Heart right ventricle (tissue), 16 donors: ENCODE measurements at regions not wholly inside any gene's neighbourhood (a gene's known extent, or its start where the extent isn't known, plus 50 kb on each side); places are given as distances from the start of the nearest gene placed in this dataset.
A peak's percentile ranks its signal among the peaks of the same experiment; 100 is the strongest.

Source experiments
- ATAC-seq, 8 donors: fragments of 200-7000 bp; cut with Tn5 transposase; one replicate each; pipeline ENCODE4 v1.9.1; 2020; ENCODE audit warnings: mild to moderate bottlenecking in 8 of 8, moderate library complexity in 8 of 8, moderate number of reproducible peaks in 1 of 8
- DNase-seq, 2 donors: peaks; one replicate each; pipeline ENCODE4 v3.0.0-alpha.2; 2020
- H3K27ac ChIP-seq, 10 donors: fragments of 200-600 bp; sonication (generic) in 2 of 10; one replicate each; pipeline versions ENCODE4 v1.5.0 to v1.8.0; 2020 to 2022; ENCODE audit warnings: mild to moderate bottlenecking in 3 of 10
- H3K27me3 ChIP-seq, 7 donors: fragments of 200-600 bp; one replicate each; pipeline ENCODE4 v1.8.0; 2021 to 2022; ENCODE audit warnings: mild to moderate bottlenecking in 2 of 7
- H3K36me3 ChIP-seq, 9 donors: fragments of 200-600 bp; sonication (generic) in 1 of 9; one replicate each; pipeline versions ENCODE4 v1.5.0 to v1.8.0; 2020 to 2022; ENCODE audit warnings: mild to moderate bottlenecking in 2 of 9
- H3K4me1 ChIP-seq, 9 donors: fragments of 200-600 bp; sonication (generic) in 1 of 9; one replicate each; pipeline versions ENCODE4 v1.5.0 to v1.8.0; 2020 to 2022; ENCODE audit warnings: mild to moderate bottlenecking in 4 of 9
- H3K4me3 ChIP-seq, 10 donors: fragments of 200-600 bp; sonication (generic) in 2 of 10; one replicate each; pipeline versions ENCODE4 v1.5.0 to v1.8.0; 2020 to 2022; ENCODE audit warnings: mild to moderate bottlenecking in 7 of 10, moderate library complexity in 2 of 10
- H3K9me3 ChIP-seq, 11 donors: fragments of 200-600 bp in 10 of 11; sonication (generic) in 2 of 11; one replicate each; pipeline versions ENCODE4 v1.5.0 to v1.8.0; 2013 to 2022; ENCODE audit warnings: mild to moderate bottlenecking in 2 of 11, control low read depth in 1 of 11, moderate library complexity in 1 of 11
- WGBS, 2 donors: extraction: QIAGEN DNeasy Blood & Tissue Kit; methylation state at CpG; one replicate each; pipeline ENCODE4 v1.1.7; 2013; ENCODE audit warnings: inconsistent platforms in 1 of 2; 5-methylcytosine and 5-hydroxymethylcytosine counted together
- intact Hi-C, 10 donors: fragments of 100-400 bp; cut with DNase I; formaldehyde crosslinking; loops; one replicate each; pipeline versions ENCODE4 v1.11.1 to v1.14.2; 2022
- TF ChIP-seq, protein P1 (sequence below), 9 donors: fragments of 200-600 bp; sonication (generic) in 2 of 9; IDR thresholded peaks; one replicate each; pipeline versions ENCODE4 v1.5.0 to v1.8.0; 2021 to 2022; ENCODE audit warnings: antibody characterized with exemption in 9 of 9, mild to moderate bottlenecking in 5 of 9, moderate library complexity in 1 of 9
- donor health status: Arrhythmogenic right ventricular cardiomyopathy.
- donor health status: ischemic (EF 13 %, LVEDD 7.1; RV severe dilation, severe dysfunction).
- donor health status: healthy with polysubstance abuse.
- donor health status: DM: no; HTN: yes; CAD: no.
- donor health status: DM: no; HTN: no; CAD: no.
- donor health status: ischemic (EF 25% LVEDD 6.9; RV normal size, moderate dysfunction).
- donor health status: ischemic (EF 25% LVEDD 5.7; RV mildly dilated, moderate dysfunction).
- donor health status: healthy.
- donor health status: DM: yes; HTN: yes; CAD: no.
- donor health status: Ischemic cardiomyopathy.
- donor health status: ischemic (EF 35%, LVEDD 5.7; RV mildly dilated, moderate dysfunction).
- donor health status: nonischemic (EF 11% LVEDD 7.7; RV severe dilation, severe dysfunction).
- donor health status: DM: yes; HTN: yes; CAD: no.
- donor health status: PGD.
- donor health status: ischemic (EF 29% LVEDD 5.4; RV normal size, mild dysfunction).
- donor health status: nonischemic (EF 23%, LVEDD 6.1; RV moderate dilation, normal function).

DNA sequence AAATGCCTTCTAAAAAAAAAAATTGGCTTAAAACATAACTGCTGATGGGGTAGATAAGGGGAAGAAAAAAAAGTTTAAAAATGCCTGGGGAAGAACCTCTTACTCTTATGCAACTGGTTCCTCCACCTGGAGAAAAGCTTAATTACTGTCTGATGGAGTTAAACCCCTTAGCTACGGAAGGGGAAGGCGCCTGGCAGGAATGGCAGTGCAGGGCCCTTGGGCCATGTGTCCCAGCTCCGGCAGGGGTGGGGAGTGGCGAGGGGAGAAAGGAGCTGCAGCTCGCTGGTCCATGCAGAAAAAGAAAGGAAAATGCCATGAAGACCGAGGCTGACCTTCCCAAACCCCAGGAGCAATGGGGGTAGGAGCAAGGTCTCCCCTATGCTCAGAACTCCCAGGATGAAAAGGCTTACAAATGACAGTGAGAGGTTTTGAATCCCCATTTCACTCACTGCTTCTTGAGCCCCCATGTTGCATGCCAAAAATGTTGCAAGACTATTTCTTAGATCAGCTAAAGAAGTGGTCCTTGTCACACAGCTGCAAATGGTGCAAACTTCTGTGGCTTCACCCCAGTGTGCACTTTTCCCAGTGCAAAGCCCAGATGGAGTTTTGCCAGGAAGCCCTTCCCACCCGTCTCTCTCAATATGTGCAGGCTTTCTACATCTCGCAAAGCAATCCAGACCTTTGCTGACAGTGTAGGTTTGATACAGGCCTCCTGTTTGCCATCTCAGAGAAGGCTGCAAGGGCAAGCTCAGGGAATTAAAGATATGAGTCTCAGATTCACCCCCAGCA lies 204.8 kb upstream of the CT83 start:
- ATAC-seq, result peak in 1 of 8 donors; percentile 58
- H3K27ac ChIP-seq, result no peak overlapping the region
- TF ChIP-seq, protein P1, sequence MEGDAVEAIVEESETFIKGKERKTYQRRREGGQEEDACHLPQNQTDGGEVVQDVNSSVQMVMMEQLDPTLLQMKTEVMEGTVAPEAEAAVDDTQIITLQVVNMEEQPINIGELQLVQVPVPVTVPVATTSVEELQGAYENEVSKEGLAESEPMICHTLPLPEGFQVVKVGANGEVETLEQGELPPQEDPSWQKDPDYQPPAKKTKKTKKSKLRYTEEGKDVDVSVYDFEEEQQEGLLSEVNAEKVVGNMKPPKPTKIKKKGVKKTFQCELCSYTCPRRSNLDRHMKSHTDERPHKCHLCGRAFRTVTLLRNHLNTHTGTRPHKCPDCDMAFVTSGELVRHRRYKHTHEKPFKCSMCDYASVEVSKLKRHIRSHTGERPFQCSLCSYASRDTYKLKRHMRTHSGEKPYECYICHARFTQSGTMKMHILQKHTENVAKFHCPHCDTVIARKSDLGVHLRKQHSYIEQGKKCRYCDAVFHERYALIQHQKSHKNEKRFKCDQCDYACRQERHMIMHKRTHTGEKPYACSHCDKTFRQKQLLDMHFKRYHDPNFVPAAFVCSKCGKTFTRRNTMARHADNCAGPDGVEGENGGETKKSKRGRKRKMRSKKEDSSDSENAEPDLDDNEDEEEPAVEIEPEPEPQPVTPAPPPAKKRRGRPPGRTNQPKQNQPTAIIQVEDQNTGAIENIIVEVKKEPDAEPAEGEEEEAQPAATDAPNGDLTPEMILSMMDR (IDR thresholded peaks at IDR 0.05), result no peak
- peaks cover 0 to 9% (median 0%) of the 10 kb centered on the region in 7 donors for H3K27me3 ChIP-seq
- H3K9me3 ChIP-seq, result no peaks in the 10 kb centered on the region
- no peaks in the 10 kb centered on the region for H3K4me1 ChIP-seq
- intact Hi-C loops, result no loop called here
- H3K4me3 ChIP-seq, result no peak overlapping the region
- peak in 1 of 2 donors; percentile 4 for DNase-seq
- H3K36me3 ChIP-seq, result no peaks in the 10 kb centered on the region
- 47 to 55% methylated on average over 6 to 8 of the region's 8 CpGs for WGBS, 2 donors

DNA sequence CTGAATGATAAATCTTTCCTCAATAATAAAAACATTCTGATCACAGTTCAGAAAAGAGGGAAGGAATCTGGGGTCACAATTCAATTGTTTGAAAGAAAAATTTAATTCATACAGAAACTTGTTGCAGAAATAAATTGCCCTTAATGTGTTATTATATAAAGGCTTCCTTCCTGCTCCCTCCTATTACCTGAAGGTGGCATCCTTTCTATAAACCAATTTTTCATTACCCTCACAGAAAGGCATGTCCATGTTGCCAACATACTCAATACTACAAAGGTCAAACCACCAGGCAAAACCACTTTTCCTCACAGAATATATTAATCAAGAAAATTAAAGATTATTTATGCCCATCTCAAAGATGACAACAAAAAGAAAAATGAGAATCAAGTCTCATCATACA lies 194.3 kb upstream of the CT83 start:
- Histone ChIP-seq H3K36me3 (no peaks in the 10 kb centered on the region), H3K4me3 (no peak overlapping the region), H3K27me3 (no peaks in the 10 kb centered on the region), H3K27ac (no peak overlapping the region), H3K4me1 (no peaks in the 10 kb centered on the region), H3K9me3 (peaks cover 0 to 9% (median 0%) of the 10 kb centered on the region in 11 donors)
- DNase-seq, result no peak
- intact Hi-C loops, result no loop called here
- no peak for ATAC-seq
- TF ChIP-seq, protein P1 (IDR thresholded peaks at IDR 0.05), result no peak

DNA sequence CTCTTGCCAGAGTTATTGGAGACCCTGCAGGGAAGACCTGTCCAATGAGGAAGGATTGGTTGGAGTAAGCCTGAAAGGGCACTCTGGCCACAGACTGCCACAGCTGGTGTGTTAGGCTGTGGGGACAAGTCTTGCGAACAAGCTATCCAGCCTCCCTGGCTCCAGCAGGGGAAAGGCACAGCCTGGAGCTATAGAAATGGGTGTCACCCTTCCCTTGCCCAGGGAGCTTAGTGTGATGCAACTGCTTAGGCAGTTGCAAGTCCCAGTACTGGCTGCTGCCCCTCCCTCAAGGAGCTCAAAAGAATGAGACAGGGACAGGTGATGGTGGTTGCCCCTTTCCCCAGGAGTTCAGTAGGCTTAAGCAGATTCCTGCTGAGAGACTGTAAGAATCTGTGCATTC lies 165.7 kb upstream of the CT83 start:
- ATAC-seq (no peak), DNase-seq (no peak)
- TF ChIP-seq, protein P1 (IDR thresholded peaks at IDR 0.05), result no peak
- Histone ChIP-seq H3K9me3 (peaks cover 0 to 10% (median 0%) of the 10 kb centered on the region in 11 donors), H3K27ac (no peak overlapping the region), H3K36me3 (no peaks in the 10 kb centered on the region), H3K4me1 (no peaks in the 10 kb centered on the region), H3K27me3 (no peaks in the 10 kb centered on the region), H3K4me3 (no peak overlapping the region)
- intact Hi-C loops, result no loop called here
- WGBS, 2 donors, result 100% methylated on average over 1 of the region's 1 CpG

DNA sequence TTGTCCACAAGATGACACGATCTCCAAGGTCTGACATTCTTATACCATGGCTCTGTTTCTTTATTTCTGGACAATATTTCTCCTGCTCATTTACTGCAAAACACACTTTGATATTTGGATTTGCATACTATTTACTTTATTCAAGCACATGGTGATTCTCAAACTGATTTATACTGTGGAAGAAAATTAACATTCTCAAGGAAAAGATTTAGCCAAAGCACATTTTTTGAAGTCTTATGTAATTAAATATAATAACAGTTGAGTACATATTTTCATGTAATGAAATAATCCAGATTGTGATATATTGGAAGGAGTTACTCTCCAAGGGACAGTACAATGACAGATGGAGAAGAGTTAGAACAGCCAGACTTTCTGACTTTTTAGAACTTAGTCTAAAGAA lies 155.8 kb upstream of the CT83 start:
- Histone ChIP-seq H3K27me3 (no peaks in the 10 kb centered on the region), H3K4me3 (no peak overlapping the region), H3K36me3 (no peaks in the 10 kb centered on the region), H3K4me1 (no peaks in the 10 kb centered on the region), H3K27ac (no peak overlapping the region), H3K9me3 (peaks cover 0 to 9% (median 0%) of the 10 kb centered on the region in 11 donors)
- ATAC-seq, result no peak
- WGBS, 2 donors, result 45 to 54% methylated on average over 1 of the region's 1 CpG
- no peak for DNase-seq
- TF ChIP-seq, protein P1 (IDR thresholded peaks at IDR 0.05), result no peak
- intact Hi-C loops, result no loop called here
